Upper lobe of left lung (tissue), 4 donors: ENCODE measurements at regions not wholly inside any gene's neighbourhood (a gene's known extent, or its start where the extent isn't known, plus 50 kb on each side); places are given as distances from the start of the nearest gene placed in this dataset.

Experiments used
- EP300 ChIP-seq, 4 donors: sonication (generic); formaldehyde crosslinking; IDR thresholded peaks; one replicate each; pipeline ENCODE4 v1.5.1; 2017; ENCODE audit warnings: antibody characterized with exemption in 4 of 4, control low read depth in 2 of 4
- TF ChIP-seq, protein P1 (sequence below), 6 experiments: fragments of 450-650 bp in 4 of 6; fragments of 200-600 bp in 2 of 6; sonication (generic) in 2 of 6; IDR thresholded peaks; one replicate each; pipeline ENCODE4 v1.5.1; 2016 to 2019; ENCODE audit warnings: antibody characterized with exemption in 6 of 6

DNA sequence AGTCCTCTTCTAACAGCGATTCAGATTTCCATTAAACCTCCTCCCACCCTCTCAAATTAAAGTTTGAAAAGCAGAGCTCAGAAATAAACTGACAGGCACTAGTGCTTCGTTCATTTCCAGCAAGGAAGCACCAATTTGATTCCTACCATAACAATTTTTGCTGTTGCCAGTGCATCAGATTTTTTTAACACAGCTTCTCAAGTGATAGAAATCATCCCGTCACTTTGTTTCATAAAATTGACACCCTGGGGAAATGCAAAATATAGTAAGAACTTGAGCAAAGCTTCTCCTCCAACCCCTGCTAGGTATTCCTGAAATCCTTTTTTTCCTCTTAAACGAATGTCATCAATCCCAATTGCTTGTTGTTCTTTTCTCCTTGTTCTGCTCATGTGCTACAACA, 332.1 kb downstream of the FOXG1 start:
- no peak for TF ChIP-seq EP300 (IDR thresholded peaks at IDR 0.05)
- TF ChIP-seq, protein P1, sequence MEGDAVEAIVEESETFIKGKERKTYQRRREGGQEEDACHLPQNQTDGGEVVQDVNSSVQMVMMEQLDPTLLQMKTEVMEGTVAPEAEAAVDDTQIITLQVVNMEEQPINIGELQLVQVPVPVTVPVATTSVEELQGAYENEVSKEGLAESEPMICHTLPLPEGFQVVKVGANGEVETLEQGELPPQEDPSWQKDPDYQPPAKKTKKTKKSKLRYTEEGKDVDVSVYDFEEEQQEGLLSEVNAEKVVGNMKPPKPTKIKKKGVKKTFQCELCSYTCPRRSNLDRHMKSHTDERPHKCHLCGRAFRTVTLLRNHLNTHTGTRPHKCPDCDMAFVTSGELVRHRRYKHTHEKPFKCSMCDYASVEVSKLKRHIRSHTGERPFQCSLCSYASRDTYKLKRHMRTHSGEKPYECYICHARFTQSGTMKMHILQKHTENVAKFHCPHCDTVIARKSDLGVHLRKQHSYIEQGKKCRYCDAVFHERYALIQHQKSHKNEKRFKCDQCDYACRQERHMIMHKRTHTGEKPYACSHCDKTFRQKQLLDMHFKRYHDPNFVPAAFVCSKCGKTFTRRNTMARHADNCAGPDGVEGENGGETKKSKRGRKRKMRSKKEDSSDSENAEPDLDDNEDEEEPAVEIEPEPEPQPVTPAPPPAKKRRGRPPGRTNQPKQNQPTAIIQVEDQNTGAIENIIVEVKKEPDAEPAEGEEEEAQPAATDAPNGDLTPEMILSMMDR (IDR thresholded peaks at IDR 0.05): no peak
